ENCODE measurements at regions not wholly inside any gene's neighbourhood (a gene's known extent, or its start where the extent isn't known, plus 50 kb on each side); places are given as distances from the start of the nearest gene placed in this dataset.
A peak's percentile ranks its signal among the peaks of the same experiment; 100 is the strongest.
"Not testable (repeated sequence)": the region's sequence is repeated elsewhere in the genome, so short reads cannot be mapped to it uniquely, and the experiment has no call there.

DNA sequence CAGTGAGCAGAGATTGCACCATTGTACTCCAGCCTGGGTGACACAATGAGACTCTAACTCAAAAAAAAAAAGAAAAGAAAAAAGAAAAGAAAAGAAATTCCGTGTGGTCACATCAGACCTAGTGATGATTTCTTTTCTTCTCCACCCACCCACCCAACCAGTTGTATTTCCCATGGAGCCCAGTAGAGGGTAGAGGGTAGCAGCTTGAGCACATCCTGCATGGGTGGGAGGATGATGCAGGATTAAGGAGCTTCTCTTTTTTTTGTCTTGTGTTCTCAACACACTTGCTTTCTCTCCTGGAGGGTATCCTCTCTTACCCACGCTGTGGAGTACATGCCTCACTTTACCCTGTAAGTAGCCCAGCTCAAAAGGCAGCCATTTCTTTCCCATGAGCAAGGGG, 118.6 kb upstream of the CARD11 start:
- ChIA-PET POLR2A (interaction anchor here (0.6 kb wide), 1 partner anchor 285 kb away, joined by 3 read pairs; no protein-coding TSS in a partner anchor), CTCF (interaction anchor here (0.6 to 1.4 kb wide), 9 partner anchors 11 to 298 kb away, joined by 3 to 6 read pairs (median 3); partner anchors contain the start of gene SDK1)
- Mint-ChIP-seq H3K27ac (no peak overlapping the region), H3K4me1 (peaks cover 19% of the 10 kb centered on the region), H3K9me3 (peaks cover 10% of the 10 kb centered on the region), H3K36me3 (peaks cover 7% of the 10 kb centered on the region), H3K4me3 (no peak overlapping the region), H3K27me3 (ENCODE audit: low read depth) (no peaks in the 10 kb centered on the region; the same call in 1 of the 2 replicates)
- ATAC-seq (peak; percentile 74), DNase-seq (ENCODE audit: low spot score) (no peak)
- TF ChIP-seq CREM (CRISPR knock-in tag; IDR thresholded peaks at IDR 0.05) = no peak
- TF ChIP-seq, protein P1, sequence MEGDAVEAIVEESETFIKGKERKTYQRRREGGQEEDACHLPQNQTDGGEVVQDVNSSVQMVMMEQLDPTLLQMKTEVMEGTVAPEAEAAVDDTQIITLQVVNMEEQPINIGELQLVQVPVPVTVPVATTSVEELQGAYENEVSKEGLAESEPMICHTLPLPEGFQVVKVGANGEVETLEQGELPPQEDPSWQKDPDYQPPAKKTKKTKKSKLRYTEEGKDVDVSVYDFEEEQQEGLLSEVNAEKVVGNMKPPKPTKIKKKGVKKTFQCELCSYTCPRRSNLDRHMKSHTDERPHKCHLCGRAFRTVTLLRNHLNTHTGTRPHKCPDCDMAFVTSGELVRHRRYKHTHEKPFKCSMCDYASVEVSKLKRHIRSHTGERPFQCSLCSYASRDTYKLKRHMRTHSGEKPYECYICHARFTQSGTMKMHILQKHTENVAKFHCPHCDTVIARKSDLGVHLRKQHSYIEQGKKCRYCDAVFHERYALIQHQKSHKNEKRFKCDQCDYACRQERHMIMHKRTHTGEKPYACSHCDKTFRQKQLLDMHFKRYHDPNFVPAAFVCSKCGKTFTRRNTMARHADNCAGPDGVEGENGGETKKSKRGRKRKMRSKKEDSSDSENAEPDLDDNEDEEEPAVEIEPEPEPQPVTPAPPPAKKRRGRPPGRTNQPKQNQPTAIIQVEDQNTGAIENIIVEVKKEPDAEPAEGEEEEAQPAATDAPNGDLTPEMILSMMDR (IDR thresholded peaks at IDR 0.05) = 0 out of 2 replicates have a peak, but pooled peaks have one; percentile 18

DNA sequence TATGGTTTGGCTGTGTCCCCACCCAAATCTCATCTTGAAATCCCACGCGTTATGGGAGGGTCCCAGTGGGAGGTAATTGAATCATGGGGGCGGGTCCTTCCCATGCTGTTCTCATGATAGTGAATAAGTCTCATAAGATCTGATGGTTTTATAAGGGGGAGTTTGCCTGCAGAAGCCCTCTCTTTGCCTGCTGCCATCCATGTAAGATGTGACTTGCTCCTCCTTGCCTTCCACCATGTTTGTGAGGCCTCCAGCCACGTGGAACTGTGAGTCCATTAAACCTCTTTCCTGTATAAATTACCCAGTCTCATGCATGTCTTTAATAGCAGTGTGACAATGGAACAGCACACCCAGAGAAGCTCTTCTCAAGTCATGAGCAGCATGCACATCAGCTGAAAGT, 119.1 kb upstream of the CARD11 start:
- CTCF ChIA-PET = interaction anchor here (0.9 to 1.4 kb wide), 8 partner anchors 10 to 298 kb away, joined by 3 to 6 read pairs (median 4); partner anchors contain the start of gene SDK1

DNA sequence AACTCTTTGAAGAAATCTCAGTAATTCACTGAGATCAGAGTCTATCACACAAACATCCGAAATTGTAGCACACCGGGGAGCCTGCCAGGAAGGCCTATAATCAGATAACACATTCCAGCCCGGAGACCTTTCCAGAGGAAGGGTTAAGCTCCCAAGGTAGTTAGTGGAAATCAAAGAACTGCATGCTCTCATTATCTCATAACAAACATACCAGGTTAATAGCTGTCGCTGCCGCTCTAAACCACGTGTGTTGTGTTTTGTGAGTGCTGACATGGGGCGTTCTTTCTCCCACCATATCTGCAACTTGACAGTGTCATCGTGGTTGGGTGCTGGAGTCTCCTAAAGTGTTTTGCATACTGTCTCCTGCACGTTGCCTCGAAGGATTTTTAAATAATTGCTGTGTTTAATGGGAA, 120.7 kb upstream of the CARD11 start:
- no peak overlapping the region for H3K4me3 Mint-ChIP-seq
- H3K9me3 Mint-ChIP-seq = peaks cover 10% of the 10 kb centered on the region
- DNase-seq (ENCODE audit: low spot score) (no peak), ATAC-seq (no peak)
- ChIA-PET POLR2A (interaction anchor here (0.6 kb wide), 1 partner anchor 49 kb away, joined by 9 read pairs; no protein-coding TSS in a partner anchor), CTCF (interaction anchor here (0.8 kb wide), 1 partner anchor 9 kb away, joined by 3 read pairs; no protein-coding TSS in a partner anchor)
- H3K36me3 Mint-ChIP-seq = peaks cover 7% of the 10 kb centered on the region
- H3K27ac Mint-ChIP-seq = no peak overlapping the region
- peaks cover 19% of the 10 kb centered on the region for H3K4me1 Mint-ChIP-seq
- no peaks in the 10 kb centered on the region for H3K27me3 Mint-ChIP-seq (ENCODE audit: low read depth)
- TF ChIP-seq, protein P2, sequence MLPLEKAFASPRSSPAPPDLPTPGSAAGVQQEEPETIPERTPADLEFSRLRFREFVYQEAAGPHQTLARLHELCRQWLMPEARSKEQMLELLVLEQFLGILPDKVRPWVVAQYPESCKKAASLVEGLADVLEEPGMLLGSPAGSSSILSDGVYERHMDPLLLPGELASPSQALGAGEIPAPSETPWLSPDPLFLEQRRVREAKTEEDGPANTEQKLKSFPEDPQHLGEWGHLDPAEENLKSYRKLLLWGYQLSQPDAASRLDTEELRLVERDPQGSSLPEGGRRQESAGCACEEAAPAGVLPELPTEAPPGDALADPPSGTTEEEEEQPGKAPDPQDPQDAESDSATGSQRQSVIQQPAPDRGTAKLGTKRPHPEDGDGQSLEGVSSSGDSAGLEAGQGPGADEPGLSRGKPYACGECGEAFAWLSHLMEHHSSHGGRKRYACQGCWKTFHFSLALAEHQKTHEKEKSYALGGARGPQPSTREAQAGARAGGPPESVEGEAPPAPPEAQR (CRISPR knock-in tag; IDR thresholded peaks at IDR 0.05) = no peak
- no peak for TF ChIP-seq EMX1 (CRISPR knock-in tag; IDR thresholded peaks at IDR 0.05)
- no peak for TF ChIP-seq GRHL2 (CRISPR knock-in tag; IDR thresholded peaks at IDR 0.05; ENCODE audit: insufficient replicate concordance, severe bottlenecking)
- TF ChIP-seq, protein P3, sequence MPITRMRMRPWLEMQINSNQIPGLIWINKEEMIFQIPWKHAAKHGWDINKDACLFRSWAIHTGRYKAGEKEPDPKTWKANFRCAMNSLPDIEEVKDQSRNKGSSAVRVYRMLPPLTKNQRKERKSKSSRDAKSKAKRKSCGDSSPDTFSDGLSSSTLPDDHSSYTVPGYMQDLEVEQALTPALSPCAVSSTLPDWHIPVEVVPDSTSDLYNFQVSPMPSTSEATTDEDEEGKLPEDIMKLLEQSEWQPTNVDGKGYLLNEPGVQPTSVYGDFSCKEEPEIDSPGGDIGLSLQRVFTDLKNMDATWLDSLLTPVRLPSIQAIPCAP (CRISPR knock-in tag; IDR thresholded peaks at IDR 0.05) = no peak
- TF ChIP-seq, protein P4, sequence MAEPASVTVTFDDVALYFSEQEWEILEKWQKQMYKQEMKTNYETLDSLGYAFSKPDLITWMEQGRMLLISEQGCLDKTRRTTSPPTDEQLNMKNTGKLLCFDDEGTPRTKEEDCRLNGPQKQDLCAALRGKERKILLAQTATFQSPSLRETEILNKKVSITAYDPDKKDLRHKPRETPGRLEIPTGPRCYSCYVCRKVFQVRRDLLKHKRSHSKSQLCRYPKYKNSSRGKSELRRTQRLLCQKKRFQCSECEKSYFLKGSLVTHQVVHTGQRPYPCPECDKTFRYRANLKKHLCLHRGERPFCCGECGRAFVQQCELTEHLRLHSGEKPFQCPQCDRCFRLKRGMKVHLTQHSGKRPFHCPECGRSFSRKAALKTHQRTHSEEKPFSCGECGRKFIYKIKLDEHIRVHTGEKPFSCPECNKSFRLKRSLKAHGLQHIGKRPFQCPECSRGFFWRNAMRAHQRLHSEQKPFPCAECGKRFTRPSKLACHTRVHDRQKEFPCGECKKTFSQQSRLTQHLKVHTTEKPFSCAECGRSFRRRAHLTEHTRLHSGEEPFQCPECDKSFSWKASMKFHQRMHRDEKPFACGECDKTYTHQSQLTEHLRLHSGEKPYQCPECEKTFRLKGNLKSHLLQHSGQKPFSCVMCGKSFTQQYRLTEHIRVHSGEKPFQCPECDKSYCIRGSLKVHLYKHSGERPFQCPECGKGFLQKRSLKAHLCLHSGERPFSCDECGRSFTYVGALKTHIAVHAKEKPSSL (CRISPR knock-in tag; conservative IDR thresholded peaks at IDR 0.05) = no peak
- TF ChIP-seq CREM (CRISPR knock-in tag; IDR thresholded peaks at IDR 0.05) = no peak
- no peak for TF ChIP-seq ELF4 (CRISPR knock-in tag; IDR thresholded peaks at IDR 0.05; ENCODE audit: low read depth)
- TF ChIP-seq JAZF1 (CRISPR knock-in tag; IDR thresholded peaks at IDR 0.05) = no peak
- TF ChIP-seq ESRRA (CRISPR knock-in tag; IDR thresholded peaks at IDR 0.05; ENCODE audit: borderline replicate concordance) = no peak
- TF ChIP-seq GTF2I (CRISPR knock-in tag; conservative IDR thresholded peaks at IDR 0.05) = no peak
- TF ChIP-seq, protein P5, sequence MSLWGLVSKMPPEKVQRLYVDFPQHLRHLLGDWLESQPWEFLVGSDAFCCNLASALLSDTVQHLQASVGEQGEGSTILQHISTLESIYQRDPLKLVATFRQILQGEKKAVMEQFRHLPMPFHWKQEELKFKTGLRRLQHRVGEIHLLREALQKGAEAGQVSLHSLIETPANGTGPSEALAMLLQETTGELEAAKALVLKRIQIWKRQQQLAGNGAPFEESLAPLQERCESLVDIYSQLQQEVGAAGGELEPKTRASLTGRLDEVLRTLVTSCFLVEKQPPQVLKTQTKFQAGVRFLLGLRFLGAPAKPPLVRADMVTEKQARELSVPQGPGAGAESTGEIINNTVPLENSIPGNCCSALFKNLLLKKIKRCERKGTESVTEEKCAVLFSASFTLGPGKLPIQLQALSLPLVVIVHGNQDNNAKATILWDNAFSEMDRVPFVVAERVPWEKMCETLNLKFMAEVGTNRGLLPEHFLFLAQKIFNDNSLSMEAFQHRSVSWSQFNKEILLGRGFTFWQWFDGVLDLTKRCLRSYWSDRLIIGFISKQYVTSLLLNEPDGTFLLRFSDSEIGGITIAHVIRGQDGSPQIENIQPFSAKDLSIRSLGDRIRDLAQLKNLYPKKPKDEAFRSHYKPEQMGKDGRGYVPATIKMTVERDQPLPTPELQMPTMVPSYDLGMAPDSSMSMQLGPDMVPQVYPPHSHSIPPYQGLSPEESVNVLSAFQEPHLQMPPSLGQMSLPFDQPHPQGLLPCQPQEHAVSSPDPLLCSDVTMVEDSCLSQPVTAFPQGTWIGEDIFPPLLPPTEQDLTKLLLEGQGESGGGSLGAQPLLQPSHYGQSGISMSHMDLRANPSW (CRISPR knock-in tag; conservative IDR thresholded peaks at IDR 0.05; ENCODE audit: low read depth) = no peak
- no peak for TF ChIP-seq CREB1 (CRISPR knock-in tag; IDR thresholded peaks at IDR 0.05)
- TF ChIP-seq, protein P6, sequence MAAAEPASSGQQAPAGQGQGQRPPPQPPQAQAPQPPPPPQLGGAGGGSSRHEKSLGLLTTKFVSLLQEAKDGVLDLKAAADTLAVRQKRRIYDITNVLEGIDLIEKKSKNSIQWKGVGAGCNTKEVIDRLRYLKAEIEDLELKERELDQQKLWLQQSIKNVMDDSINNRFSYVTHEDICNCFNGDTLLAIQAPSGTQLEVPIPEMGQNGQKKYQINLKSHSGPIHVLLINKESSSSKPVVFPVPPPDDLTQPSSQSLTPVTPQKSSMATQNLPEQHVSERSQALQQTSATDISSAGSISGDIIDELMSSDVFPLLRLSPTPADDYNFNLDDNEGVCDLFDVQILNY (CRISPR knock-in tag; IDR thresholded peaks at IDR 0.05) = no peak
- no peak for TF ChIP-seq TEAD4 (CRISPR knock-in tag; IDR thresholded peaks at IDR 0.05)
- no peak for TF ChIP-seq FOXK1 (CRISPR knock-in tag; IDR thresholded peaks at IDR 0.05)
- TF ChIP-seq ZNF121 (CRISPR knock-in tag; IDR thresholded peaks at IDR 0.05) = no peak
- TF ChIP-seq ZNF396 (CRISPR knock-in tag; IDR thresholded peaks at IDR 0.05; ENCODE audit: borderline replicate concordance) = no peak
- TF ChIP-seq, protein P7, sequence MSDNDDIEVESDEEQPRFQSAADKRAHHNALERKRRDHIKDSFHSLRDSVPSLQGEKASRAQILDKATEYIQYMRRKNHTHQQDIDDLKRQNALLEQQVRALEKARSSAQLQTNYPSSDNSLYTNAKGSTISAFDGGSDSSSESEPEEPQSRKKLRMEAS (CRISPR knock-in tag; IDR thresholded peaks at IDR 0.05) = no peak
- no peak for TF ChIP-seq GABPB1 (CRISPR knock-in tag; IDR thresholded peaks at IDR 0.05)
- TF ChIP-seq FOXJ3 (CRISPR knock-in tag; IDR thresholded peaks at IDR 0.05; ENCODE audit: borderline replicate concordance) = no peak

More for the DNA sequence above, 119.1 kb upstream of the CARD11 start:
- not testable (repeated sequence) for H3K4me3 Mint-ChIP-seq; H3K9me3 Mint-ChIP-seq; H3K36me3 Mint-ChIP-seq; DNase-seq (ENCODE audit: low spot score); H3K27ac Mint-ChIP-seq; ATAC-seq; H3K27me3 Mint-ChIP-seq (ENCODE audit: low read depth)
- H3K4me1 Mint-ChIP-seq = peaks cover 19% of the 10 kb centered on the region
- POLR2A ChIA-PET = interaction anchor here (0.6 kb wide), 1 partner anchor 285 kb away, joined by 3 read pairs; no protein-coding TSS in a partner anchor

Measured in WTC11 (cell line).